OCI-LY1 (cell line): ENCODE measurements at regions not wholly inside any gene's neighbourhood (a gene's known extent, or its start where the extent isn't known, plus 50 kb on each side); places are given as distances from the start of the nearest gene placed in this dataset.

Experiments used
- EZH2 ChIP-seq: fragments of 200-600 bp; sonication (generic), shearing (Covaris generic); IDR thresholded peaks from 2 replicates; pipeline ENCODE4 v1.8.0; 2017; ENCODE audit warnings: borderline replicate concordance, mixed run types, mild to moderate bottlenecking, antibody characterized with exemption, low read length, moderate library complexity, mixed read lengths
- TF ChIP-seq, protein P1 (sequence below): fragments of 200-600 bp; sonication (generic), shearing (Covaris generic); IDR thresholded peaks from 2 replicates; pipeline ENCODE4 v1.5.1; 2017; ENCODE audit warnings: mild to moderate bottlenecking, antibody characterized with exemption, low read length, moderate library complexity, mixed read lengths

DNA sequence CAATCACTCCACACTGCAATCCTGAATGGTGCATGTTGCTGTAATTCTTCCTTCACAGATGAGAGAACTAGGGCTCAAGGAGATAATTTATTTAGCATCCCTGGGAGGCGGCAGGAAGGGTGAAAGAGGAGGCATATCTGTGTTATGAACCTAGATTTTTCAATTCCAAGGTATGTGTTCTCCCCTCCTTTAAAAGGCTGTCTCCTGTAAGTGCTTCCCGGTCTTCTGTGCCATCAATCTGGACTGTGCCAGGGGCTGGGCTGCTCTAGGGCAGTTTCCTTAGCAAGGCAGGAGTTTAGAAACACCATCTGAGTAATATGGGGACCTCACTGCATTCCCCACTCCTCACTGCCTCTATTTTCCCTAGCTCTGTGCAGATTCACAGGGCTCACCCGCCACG lies 185.0 kb downstream of the RFC3 start:
- TF ChIP-seq EZH2, result no peak
- TF ChIP-seq, protein P1, sequence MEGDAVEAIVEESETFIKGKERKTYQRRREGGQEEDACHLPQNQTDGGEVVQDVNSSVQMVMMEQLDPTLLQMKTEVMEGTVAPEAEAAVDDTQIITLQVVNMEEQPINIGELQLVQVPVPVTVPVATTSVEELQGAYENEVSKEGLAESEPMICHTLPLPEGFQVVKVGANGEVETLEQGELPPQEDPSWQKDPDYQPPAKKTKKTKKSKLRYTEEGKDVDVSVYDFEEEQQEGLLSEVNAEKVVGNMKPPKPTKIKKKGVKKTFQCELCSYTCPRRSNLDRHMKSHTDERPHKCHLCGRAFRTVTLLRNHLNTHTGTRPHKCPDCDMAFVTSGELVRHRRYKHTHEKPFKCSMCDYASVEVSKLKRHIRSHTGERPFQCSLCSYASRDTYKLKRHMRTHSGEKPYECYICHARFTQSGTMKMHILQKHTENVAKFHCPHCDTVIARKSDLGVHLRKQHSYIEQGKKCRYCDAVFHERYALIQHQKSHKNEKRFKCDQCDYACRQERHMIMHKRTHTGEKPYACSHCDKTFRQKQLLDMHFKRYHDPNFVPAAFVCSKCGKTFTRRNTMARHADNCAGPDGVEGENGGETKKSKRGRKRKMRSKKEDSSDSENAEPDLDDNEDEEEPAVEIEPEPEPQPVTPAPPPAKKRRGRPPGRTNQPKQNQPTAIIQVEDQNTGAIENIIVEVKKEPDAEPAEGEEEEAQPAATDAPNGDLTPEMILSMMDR, result no peak
